ENCODE measurements at regions not wholly inside any gene's neighbourhood (a gene's known extent, or its start where the extent isn't known, plus 50 kb on each side); places are given as distances from the start of the nearest gene placed in this dataset.

DNA sequence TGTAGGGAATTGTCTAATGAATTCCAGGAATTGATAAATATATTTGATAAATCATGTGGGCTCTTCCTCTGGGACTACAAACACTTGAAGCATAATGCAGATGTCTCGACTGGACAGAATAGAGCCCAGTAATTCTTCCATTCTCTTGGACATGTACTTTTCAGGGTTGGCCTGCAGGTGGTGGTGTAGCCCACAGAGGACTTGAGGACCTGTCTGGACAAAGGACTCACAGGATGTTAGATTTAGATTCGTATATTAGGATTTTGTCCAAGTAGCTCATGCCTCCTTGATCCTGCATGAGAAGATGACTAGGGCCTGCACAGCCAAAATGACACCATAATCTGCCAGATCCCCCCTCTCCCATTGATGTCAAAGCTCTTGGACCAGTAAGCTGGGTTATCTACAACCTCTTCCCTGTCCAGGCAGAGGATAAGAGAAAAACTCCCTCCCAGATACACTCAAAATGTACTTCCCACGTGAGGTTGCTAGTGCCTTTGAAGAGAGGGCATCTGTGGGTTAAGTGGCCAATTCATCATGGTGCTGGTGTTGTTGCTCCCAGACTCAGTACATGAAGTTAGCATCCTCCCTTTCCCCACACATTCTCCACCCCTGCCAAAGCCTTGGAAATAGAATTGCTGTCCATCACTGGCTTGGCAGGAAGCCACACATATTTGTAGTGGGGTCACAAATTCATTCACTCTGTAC, 88.6 kb upstream of the ZNF280D start:
- H3K4me3 ChIP-seq (ENCODE audit: low read depth, low read length): no peak overlapping the region
- peak; percentile 88 for DNase-seq (ENCODE audit: low read depth)
- TF ChIP-seq CTCF (conservative IDR thresholded peaks at IDR 0.05; ENCODE audit: low read depth, low read length): peak; percentile 87

- no peak overlapping the region for H3K4me3 ChIP-seq (ENCODE audit: low read depth, low read length)
- TF ChIP-seq CTCF (conservative IDR thresholded peaks at IDR 0.05; ENCODE audit: low read depth, low read length): no peak
- DNase-seq (ENCODE audit: low read depth): no peak
Measured at GRCh38 chr15:56820333-56820732, 87.0 kb upstream of the ZNF280D start.

DNA sequence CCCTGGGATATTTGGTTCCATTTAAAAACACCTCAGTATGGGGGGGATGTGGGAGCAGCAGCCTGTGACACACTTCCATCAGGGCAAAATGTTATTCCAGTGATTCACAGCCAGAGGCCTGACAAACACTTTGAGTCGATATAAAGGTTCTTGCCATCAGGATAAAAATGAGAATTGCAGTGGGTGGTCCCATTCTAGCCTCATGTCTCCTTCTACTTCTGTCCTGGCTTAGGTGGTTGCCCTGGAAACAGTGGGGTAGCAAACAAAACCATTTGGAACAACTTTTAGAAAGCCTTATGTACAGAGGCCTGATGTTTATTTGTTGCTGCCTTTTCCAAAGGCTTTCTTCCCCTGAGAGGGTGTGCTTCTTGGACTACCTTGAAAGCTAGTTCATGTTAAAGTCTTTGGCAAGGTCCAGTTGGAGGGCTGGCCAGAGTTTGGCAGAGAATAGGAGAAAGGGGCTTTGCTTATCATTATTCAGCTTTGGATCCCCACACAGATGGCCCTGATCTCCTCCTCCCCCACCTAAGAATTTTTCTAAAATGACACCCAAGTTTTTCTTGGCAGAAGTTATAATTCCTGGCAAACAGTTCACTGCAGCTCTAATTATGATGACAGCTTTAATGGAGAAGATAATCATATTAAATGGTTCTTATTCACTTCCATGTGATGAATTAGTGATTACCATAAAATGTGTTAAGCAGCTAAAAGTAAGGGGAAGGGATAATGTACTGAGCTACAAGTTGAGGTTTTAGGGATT, 84.2 kb upstream of the ZNF280D start:
- H3K4me3 ChIP-seq (ENCODE audit: low read depth, low read length): no peak overlapping the region
- peak; percentile 7 for TF ChIP-seq CTCF (conservative IDR thresholded peaks at IDR 0.05; ENCODE audit: low read depth, low read length)
- peak; percentile 45 for DNase-seq (ENCODE audit: low read depth)

- DNase-seq (ENCODE audit: low read depth): no peak
- no peak overlapping the region for H3K4me3 ChIP-seq (ENCODE audit: low read depth, low read length)
- no peak for TF ChIP-seq CTCF (conservative IDR thresholded peaks at IDR 0.05; ENCODE audit: low read depth, low read length)
Measured at GRCh38 chr15:56816781-56817180, 83.5 kb upstream of the ZNF280D start.

- no peak for DNase-seq (ENCODE audit: low read depth)
- no peak for TF ChIP-seq CTCF (conservative IDR thresholded peaks at IDR 0.05; ENCODE audit: low read depth, low read length)
- H3K4me3 ChIP-seq (ENCODE audit: low read depth, low read length): no peak overlapping the region
Measured at GRCh38 chr15:56815247-56815646, 81.9 kb upstream of the ZNF280D start.

DNA sequence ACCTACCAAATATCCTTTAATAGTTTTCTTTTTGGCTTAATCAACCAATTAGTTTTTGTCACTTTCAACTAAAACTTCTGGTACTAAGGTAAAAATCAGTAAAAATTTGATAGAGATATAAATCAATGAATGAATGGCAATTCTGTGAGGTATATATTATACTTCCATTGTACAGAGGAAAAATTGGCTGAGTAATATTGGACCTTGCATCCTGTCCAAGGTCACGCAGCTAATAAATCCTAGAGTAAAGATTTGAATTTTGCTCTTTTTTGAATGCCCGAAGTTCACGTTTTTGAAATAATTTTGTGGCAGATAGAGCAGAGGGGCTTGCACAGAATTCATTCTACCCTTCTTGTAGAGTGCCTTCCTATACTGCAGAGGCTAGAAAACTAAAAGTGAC, 81.1 kb upstream of the ZNF280D start:
- TF ChIP-seq CTCF (conservative IDR thresholded peaks at IDR 0.05; ENCODE audit: low read depth, low read length): no peak
- no peak overlapping the region for H3K4me3 ChIP-seq (ENCODE audit: low read depth, low read length)
- DNase-seq (ENCODE audit: low read depth): no peak
